HG02943 (cell line): ENCODE measurements at regions not wholly inside any gene's neighbourhood (a gene's known extent, or its start where the extent isn't known, plus 50 kb on each side); places are given as distances from the start of the nearest gene placed in this dataset.

Experiments used
- ATAC-seq: cut with Tn5 transposase; IDR thresholded peaks from one replicate; pipeline ENCODE4 v1.9.1; 2021; ENCODE audit warnings: mild to moderate bottlenecking, low read depth, moderate library complexity; ENCODE audit not compliant: unreplicated experiment

GRCh38 chr2:220300806-220301205 is 673.4 kb downstream of the SLC4A3 start:
- ATAC-seq = no peak

DNA sequence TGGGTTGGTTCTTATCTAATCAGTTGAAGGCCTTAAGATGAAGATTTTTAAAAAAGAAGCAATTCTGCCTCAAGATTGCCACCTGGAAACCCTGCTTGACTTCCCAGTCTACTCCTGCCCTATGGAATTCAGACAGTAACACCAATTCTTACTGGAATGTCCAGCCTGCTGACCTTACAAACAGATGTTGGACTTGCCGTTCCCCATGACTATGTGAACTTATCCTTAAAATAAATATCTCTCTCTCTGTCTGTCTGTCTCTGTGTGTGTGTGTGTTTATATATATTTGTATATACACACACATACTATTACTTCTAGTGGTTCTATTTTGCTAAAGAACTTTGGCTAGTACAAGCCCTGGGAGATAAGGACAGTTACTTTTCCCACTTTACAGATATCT is 675.3 kb downstream of the SLC4A3 start:
- no peak for ATAC-seq

DNA sequence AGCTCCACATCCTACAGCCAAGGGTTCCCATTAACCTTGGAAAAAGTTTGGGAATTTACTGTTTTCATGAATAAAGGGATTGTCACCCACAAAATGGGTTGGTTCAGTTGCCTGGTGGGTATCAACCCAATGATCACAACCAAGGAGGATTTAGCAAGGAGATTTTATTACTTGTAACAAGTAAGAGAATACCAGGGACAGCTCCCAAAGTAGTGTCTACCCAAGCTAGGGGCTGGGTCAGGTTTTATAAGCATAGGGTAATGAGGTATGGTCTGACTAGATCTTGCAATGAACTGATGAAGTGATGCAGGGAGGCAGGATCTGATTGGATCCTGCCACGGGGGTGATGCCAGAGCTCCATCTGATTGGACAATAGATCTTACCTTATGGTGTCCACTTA is 681.8 kb downstream of the SLC4A3 start:
- ATAC-seq = no peak

DNA sequence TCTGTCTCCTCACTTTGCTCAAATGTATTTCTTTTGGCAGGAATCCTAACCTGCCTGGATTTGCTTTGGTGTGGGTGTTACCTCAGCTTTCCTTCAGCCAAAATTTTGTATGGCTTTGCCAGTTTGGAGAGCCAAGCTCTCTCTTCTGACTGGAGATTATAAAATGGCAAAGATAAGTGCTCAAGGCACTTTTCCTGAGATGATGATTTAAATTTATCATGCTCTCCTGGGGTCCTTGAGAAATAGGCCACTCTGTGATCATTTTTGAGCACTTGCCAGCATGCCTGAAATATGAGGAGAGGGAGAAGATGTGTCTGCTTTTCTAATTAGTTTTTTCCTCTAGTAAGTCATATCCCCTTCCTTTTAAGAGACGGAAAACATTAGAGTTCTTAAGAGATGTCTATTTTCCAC is 683.0 kb downstream of the SLC4A3 start:
- no peak for ATAC-seq

GRCh38 chr2:220315098-220315823 is 687.8 kb downstream of the SLC4A3 start:
- ATAC-seq = no peak

- no peak for ATAC-seq
Observed at GRCh38 chr2:220318037-220318436, 690.6 kb downstream of the SLC4A3 start.

DNA sequence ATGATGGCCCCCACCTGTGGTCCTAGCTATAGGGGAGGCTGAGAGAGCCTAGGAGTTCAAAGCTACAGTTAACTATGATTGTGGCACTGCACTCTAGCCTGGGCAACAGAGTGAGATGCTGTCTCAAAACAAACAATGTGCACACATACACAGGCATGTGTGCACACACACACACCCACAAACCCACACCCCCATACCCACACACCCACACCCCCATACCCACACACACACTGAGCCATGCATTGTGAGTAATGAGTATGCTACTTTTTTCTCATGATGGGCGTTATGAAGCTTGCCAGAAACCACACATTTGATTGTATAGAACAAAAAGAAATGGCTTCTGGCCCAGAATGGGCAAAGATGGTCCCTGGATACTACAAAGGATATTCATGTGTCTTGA is 691.1 kb downstream of the SLC4A3 start:
- ATAC-seq = no peak

GRCh38 chr2:220320326-220320725 is 692.9 kb downstream of the SLC4A3 start:
- no peak for ATAC-seq

DNA sequence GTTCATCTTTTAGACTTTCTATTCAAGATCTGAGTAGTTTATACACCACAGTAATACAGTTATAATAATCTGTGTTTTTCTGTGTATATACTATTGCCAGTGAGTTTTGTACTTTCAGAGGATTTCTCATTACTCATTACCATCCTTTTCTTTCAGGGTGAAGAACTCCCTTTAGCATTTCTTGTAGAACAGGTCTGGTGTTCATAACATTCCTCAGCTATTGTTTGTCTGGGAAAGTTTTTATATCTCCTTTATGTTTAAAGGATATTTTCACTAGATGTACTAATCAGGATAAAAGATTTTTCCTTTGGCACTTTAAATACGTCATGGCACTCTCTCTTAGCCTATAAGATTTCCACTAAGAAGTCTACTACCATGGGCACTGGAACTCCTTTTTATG is 705.5 kb downstream of the SLC4A3 start:
- no peak for ATAC-seq

DNA sequence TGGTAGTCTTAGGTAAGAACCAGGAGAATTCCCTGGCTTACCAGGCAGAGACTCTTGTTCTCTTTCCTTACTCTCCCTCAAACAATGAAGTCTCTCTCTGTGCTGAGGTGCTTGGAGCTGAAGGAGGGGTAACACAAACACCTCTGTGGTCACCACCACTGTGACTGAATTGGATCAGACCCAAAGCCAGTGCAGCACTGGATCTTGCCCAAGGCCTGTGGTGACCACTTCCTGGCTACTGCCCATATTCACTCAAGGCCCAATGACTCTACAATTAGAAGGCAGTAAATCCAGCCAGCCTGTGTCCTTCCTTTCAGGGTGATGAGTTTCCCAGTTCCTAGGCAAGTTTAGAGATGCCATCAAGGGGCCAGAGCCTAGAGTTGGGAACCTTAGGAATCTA is 706.8 kb downstream of the SLC4A3 start:
- ATAC-seq = no peak

GRCh38 chr2:220334871-220335590 is 707.6 kb downstream of the SLC4A3 start:
- ATAC-seq = no peak

GRCh38 chr2:220335591-220335915 is 708.1 kb downstream of the SLC4A3 start:
- no peak for ATAC-seq

DNA sequence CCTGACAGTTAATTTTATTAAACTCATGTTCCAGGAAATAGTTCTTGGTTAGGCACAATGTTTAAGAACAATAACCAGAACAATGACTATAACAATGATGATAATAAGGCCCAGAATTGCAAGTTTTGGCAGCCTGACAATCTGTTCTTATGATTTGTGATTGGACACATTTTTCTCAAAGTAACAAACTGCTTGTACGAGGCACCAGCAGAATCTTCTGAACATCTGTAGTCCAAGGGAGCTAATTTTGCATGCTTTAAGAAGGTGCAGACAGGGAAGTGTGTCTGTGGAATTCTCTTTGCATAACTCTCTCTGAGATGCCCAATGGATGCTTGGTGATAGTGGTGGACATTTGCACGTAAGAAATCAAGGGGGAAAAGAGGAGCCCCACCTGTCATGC is 709.3 kb downstream of the SLC4A3 start:
- no peak for ATAC-seq

DNA sequence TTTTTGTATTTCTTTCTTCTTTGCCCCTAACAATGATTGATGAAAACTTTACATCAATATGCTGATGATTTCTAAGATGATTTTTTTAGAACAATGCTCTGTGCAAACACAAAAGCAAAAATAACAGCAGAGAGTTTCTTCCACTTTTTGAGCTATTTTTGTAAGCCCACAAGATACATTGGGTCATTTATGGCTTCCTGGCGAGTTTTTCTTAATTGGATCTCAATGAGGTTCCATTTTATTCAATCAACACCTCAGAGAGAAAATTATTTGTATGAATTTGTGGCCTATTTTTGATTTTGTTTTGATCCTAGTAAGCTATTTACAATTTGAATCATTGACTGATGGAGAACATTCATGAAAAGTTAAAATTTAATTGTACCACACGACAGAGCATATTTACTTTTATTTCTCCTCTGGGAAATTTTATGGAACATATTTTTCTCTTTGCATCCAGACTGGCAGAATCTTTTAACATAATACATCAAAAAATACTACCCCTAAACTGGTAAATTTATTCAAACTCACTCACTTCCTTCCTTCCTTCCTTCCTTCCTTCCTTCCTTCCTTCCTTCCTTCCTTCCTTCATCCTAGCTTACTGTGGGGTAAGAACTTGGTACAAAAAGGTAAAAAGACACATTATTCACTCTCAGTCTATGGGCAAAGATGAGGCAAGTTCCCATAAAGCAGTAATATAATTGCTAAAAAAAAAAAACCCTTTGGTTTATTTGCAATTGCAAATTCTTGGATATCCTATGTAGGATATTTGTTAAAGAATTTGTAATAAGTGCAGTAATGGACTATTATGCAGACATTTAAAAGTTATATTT is 710.4 kb downstream of the SLC4A3 start:
- ATAC-seq = no peak

- ATAC-seq = no peak
Observed at GRCh38 chr2:220341014-220341413, 713.6 kb downstream of the SLC4A3 start.

GRCh38 chr2:220346919-220347318 is 719.5 kb downstream of the SLC4A3 start:
- no peak for ATAC-seq

DNA sequence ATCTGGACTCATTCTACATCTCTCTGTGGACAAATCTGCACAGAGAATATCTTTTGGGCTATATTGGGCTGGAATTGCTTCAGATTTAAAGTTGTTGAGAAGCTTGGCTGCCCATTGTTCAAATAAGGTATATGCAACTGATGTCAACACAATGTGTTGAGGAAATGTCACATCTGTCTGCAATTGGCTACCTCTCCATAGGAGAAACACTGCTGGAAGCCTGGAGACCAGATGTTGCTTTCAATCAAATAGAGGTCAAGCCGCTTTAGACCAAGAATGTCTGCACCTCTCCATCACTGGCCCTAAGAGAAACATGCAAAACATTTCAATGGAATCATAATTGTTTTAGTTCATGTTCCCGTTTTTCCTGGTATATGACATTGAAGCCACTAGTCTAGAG is 720.2 kb downstream of the SLC4A3 start:
- ATAC-seq = no peak

DNA sequence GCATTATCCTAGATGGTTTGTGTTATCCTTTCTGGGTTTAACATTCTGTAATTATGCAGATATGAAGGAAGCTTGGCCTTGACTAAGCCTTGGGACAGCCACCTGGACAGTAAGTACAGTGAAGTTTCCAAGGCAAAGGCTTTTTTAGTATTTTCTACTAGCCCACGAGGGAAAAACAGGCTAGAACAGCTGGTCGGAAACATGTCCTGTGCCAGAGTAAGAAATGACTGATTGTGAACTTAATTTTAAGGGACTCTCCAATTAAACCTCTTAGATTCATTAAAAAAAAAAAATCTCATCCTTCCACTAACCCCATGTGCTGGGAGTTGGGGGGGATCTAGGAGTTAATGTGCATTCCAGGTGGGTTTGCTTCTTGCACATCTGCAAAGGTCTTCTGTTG is 720.8 kb downstream of the SLC4A3 start:
- no peak for ATAC-seq

- no peak for ATAC-seq
Observed at GRCh38 chr2:220353897-220354296, 726.5 kb downstream of the SLC4A3 start.

DNA sequence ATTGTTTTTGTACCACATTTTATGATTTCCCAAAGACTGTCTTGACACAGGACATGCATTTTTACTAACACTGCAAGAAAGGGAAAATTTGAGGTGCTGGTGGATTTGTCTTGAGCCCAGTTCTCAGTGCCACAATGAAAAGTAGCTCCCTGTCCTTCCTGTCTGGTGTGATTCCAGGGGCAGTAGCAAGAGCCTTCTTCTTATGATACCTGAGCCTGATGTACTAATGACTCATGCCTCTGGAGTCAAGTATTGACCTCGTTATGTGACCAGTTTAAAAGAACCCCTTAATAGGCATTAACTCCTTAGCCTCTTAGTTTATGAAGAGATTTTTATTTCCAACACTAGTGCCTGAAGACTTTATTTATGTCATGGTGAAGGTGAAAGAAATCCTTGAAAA is 728.6 kb downstream of the SLC4A3 start:
- no peak for ATAC-seq

- no peak for ATAC-seq
Observed at GRCh38 chr2:220365023-220365422, 737.6 kb downstream of the SLC4A3 start.
